Epithelial cell of esophagus (primary cell): ENCODE measurements at regions not wholly inside any gene's neighbourhood (a gene's known extent, or its start where the extent isn't known, plus 50 kb on each side); places are given as distances from the start of the nearest gene placed in this dataset.

Experiments used
- DNase-seq: peaks from one replicate; pipeline ENCODE4 v3.0.0; 2010; ENCODE audit warnings: low read depth
- H3K4me3 ChIP-seq: 2 replicates; pipeline ENCODE4 v1.5.1; 2011; ENCODE audit warnings: mild to moderate bottlenecking, low read length, control low read depth
- CTCF ChIP-seq: IDR thresholded peaks from 2 replicates; pipeline ENCODE4 v1.5.1; 2011; ENCODE audit warnings: low read depth, mild to moderate bottlenecking, low read length, control low read depth, inconsistent platforms; ENCODE audit not compliant: insufficient read depth; ENCODE audit errors: missing control alignments

DNA sequence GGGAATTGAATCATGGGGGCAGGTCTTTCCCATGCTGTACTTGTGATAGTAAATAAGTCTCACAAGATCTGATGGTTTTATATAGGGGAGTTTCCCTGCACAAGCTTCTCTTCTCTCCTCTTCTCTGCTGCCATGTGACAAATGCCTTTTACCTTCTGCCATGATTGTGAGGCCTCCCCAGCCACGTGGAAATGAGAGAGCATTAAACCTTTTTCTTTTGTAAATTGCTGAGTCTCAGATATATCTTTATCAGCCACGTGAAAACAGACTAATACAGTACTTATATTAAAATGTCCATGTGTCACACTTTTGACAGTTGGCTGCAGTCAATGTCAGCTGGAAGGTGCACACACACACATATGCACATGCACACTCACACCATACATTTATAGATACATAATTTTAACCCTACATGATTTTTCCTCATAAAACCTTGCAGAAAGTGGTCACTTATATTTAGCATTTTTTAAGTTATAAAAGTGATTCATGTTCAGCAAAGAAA lies 128.9 kb downstream of the OTOR start:
- no peak for DNase-seq
- TF ChIP-seq CTCF: no peak

GRCh38 chr20:16885746-16886145 lies 137.6 kb downstream of the OTOR start:
- no peak for TF ChIP-seq CTCF
- DNase-seq: no peak
- no peak overlapping the region for H3K4me3 ChIP-seq

More for the DNA sequence above, 128.9 kb downstream of the OTOR start:
- H3K4me3 ChIP-seq: no peak overlapping the region

DNA sequence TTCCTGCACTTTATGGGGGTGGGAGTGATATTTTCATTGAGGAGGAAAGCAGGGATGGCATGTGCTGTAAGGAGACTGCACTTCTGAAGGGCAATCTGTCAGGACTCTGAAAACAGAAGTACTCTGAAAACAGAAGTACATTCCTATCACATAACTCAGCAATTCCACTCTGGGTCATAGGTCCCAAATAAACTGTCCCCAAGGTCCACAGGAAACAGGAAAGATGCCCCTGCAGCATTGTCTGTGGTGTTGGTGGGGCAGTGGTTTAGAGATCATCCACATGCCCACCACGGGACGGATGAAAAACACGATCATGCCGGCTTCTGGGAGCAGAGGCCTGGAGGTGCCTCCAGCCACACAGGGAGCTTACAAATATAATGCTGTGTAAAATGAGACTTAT lies 150.3 kb downstream of the OTOR start:
- H3K4me3 ChIP-seq: no peak overlapping the region
- no peak for TF ChIP-seq CTCF
- DNase-seq: no peak

DNA sequence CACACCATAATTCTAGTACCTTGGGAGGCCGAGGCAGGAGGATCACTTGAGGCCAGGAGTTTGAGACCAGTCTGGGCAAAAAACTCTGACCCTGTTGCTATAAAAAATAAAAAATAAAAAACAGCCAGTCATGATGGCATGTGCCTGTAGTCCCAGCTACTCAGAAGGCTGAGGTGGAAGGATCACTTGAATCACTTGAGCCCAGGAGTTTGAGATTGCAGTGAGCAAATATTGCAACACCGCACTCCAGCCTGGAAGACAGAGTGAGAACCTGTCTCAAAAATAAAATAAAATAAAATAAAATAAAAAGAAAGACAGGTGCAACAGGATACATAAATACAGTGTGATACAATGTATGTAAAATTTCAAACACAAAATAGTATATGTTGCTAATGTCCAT lies 154.5 kb downstream of the OTOR start:
- no peak overlapping the region for H3K4me3 ChIP-seq
- no peak for TF ChIP-seq CTCF
- no peak for DNase-seq

DNA sequence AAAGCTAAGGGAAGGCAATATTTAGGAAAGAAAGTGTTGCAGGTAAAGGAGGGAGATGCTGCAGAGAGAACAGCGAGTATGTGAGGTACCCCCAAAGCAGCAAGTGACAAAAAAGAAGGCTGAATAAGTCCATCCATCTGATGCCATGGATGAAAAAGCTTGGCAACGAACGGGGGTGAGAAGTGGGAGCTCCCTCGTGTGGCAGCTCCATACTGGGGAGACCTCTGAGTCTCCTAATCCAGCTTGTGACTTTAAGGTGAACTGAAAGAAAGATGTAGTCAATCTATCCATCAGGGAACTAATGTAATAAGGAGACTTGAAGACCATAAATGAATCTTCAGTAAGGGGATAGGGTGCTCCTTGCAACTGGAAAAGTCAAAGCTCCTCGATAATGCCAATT lies 156.6 kb downstream of the OTOR start:
- H3K4me3 ChIP-seq: no peak overlapping the region
- no peak for DNase-seq
- no peak for TF ChIP-seq CTCF

DNA sequence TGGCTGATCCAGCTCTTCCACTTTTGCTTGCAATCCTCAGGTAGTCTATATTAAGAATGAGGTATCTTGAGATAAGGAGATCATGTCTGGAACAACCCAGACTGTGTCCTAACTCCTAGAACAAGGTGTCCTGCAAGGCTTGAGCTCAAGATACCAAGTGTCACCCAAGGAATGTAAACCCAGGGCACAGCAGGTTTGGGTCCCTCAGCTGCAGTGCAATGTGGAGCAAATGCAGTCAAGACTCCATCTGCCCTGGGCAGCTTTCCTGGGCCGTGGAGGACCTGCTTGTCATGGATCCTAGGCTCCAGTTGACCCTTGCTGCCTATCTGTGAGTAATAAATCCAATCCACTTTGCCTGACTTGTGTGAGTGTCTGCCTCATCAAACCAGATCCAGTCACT lies 166.1 kb downstream of the OTOR start:
- TF ChIP-seq CTCF: no peak
- DNase-seq: no peak
- no peak overlapping the region for H3K4me3 ChIP-seq

- TF ChIP-seq CTCF: no peak
- H3K4me3 ChIP-seq: no peak overlapping the region
- no peak for DNase-seq
Measured at GRCh38 chr20:16916165-16916564, 168.0 kb downstream of the OTOR start.
